LNCaP clone FGC (cell line): ENCODE measurements at regions not wholly inside any gene's neighbourhood (a gene's known extent, or its start where the extent isn't known, plus 50 kb on each side); places are given as distances from the start of the nearest gene placed in this dataset.
A peak's percentile ranks its signal among the peaks of the same experiment; 100 is the strongest.
"Not testable (repeated sequence)": the region's sequence is repeated elsewhere in the genome, so short reads cannot be mapped to it uniquely, and the experiment has no call there.

Experiments
- DNase-seq: peaks from one replicate; pipeline ENCODE4 v3.0.0-alpha.2; 2011; ENCODE audit warnings: low read depth
- H3K4me3 ChIP-seq: 2 replicates; pipeline ENCODE4 v1.5.1; 2011; ENCODE audit warnings: mild to moderate bottlenecking, low read depth, low read length, control low read depth
- CTCF ChIP-seq: IDR thresholded peaks from 2 replicates; pipeline ENCODE4 v1.5.1; 2012; ENCODE audit warnings: mild to moderate bottlenecking; ENCODE audit not compliant: control insufficient read depth, insufficient read depth; ENCODE audit errors: extremely low read depth

- peak; percentile 74 for TF ChIP-seq CTCF
- no peak overlapping the region for H3K4me3 ChIP-seq
- DNase-seq, result no peak
Observed at GRCh38 chrX:138191998-138192397, 519.5 kb downstream of the FGF13 start.

- no peak for TF ChIP-seq CTCF
- no peak for DNase-seq
- H3K4me3 ChIP-seq, result no peak overlapping the region
Observed at GRCh38 chrX:138229718-138230117, 481.8 kb downstream of the FGF13 start.

GRCh38 chrX:138240266-138240665 lies 471.3 kb downstream of the FGF13 start:
- TF ChIP-seq CTCF, result no peak
- no peak for DNase-seq
- no peak overlapping the region for H3K4me3 ChIP-seq

- no peak overlapping the region for H3K4me3 ChIP-seq
- TF ChIP-seq CTCF, result no peak
- no peak for DNase-seq
Observed at GRCh38 chrX:138254001-138254400, 457.5 kb downstream of the FGF13 start.

- TF ChIP-seq CTCF, result no peak
- DNase-seq, result no peak
Observed at GRCh38 chrX:138255373-138255772, 456.1 kb downstream of the FGF13 start.

GRCh38 chrX:138264095-138264494 lies 447.4 kb downstream of the FGF13 start:
- not testable (repeated sequence) for H3K4me3 ChIP-seq

More at GRCh38 chrX:138255373-138255772, 456.1 kb downstream of the FGF13 start:
- no peak overlapping the region for H3K4me3 ChIP-seq

GRCh38 chrX:138270931-138271330 lies 440.6 kb downstream of the FGF13 start:
- no peak overlapping the region for H3K4me3 ChIP-seq
- no peak for TF ChIP-seq CTCF
- no peak for DNase-seq

More at GRCh38 chrX:138264095-138264494, 447.4 kb downstream of the FGF13 start:
- DNase-seq, result not testable (repeated sequence)

GRCh38 chrX:138282598-138283150 lies 428.8 kb downstream of the FGF13 start:
- DNase-seq, H3K4me3 ChIP-seq: not testable (repeated sequence)
